SKM-1 (cell line): ENCODE measurements at regions not wholly inside any gene's neighbourhood (a gene's known extent, or its start where the extent isn't known, plus 50 kb on each side); places are given as distances from the start of the nearest gene placed in this dataset.

Experiments
- DNase-seq: peaks from one replicate; lab custom pipeline; 2025; ENCODE audit not compliant: unreplicated experiment; lab: John Stamatoyannopoulos, UW

DNA sequence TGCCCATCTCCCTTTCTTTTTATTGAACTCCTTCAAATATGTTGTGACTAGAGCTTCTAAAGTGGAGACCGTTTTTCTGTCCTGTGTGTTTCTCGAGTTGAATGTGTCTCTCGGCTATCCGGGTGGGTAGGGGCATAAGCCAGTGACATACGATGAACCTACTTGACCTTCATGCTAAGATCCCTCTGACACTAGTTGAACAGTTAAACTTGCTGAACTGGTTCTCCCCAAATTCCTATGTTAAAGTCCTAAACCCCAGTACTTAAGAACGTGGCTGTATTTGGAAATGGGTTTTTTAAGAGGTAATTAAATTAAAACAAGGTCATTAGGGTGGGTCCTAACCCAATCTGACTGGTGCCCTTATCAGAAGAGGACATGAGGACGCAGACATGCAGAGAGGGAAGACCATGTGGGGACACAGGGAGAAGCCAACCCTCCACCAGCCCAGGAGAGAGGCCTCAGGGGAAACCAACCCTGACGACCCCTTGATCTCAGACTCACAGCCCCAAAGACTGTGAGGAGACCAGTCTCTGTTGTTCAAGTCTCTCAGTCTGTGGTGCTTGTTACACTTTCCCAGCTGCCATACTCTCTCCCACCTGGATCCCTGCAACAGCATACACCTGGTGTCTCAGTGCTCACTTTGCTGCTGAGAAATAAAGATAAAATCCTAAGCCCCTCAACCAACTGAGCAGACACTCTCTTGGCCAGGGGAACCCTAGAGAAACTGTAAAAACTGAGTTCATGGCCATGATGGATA is 208.4 kb downstream of the MYLK4 start:
- DNase-seq = no peak

DNA sequence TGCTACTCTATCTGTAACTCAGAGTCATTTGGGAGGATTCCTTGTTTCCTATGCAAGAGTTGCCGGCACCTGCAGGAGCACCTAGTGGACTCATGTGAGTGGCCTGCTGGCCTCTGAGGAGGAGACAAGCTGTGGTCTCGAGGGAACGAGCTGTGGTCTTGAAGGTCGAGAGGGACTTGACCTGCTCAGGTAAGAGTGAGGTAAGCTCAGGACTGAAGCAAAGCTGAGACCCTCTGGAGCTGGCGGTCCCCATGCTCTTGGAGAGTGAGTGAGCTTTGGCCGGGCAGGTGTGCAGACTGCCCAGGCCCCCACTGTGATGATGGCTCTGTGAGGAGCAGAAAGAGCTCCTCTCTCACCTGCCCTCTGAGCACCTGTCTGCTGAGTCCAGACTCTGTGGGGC is 214.3 kb downstream of the MYLK4 start:
- DNase-seq = no peak

- DNase-seq = no peak
These were observed 215.2 kb downstream of the MYLK4 start for GRCh38 chr6:2535506-2535905.

DNA sequence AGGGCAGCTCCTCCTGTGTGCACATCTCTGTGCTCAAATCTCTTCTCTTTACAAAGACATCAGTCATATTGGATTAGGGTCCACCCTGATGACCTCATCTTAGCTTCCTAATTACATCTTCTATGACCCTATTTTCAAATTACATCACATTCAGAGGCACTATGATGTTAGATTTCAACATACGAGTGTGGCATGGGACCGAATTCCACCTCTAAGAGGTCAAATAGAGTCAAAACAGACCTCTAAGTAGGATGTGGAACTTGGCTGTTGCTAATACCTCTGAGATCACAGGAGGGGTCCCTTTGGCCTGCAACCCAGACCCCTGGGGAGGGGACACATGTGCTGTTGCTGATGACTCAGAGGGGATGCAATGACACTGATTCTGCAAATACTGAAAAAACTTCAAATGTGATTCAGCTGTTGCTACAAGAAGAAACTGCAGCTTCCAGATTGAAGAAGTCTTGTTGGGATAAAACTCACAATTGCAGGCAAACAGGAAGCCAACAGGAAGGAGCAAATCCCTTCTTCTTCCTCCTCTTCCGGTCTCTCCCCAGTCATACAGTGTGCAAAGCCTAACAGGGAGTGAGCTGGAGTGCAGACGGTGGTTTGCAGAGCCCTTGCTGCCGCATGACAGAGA is 216.2 kb downstream of the MYLK4 start:
- no peak for DNase-seq

DNA sequence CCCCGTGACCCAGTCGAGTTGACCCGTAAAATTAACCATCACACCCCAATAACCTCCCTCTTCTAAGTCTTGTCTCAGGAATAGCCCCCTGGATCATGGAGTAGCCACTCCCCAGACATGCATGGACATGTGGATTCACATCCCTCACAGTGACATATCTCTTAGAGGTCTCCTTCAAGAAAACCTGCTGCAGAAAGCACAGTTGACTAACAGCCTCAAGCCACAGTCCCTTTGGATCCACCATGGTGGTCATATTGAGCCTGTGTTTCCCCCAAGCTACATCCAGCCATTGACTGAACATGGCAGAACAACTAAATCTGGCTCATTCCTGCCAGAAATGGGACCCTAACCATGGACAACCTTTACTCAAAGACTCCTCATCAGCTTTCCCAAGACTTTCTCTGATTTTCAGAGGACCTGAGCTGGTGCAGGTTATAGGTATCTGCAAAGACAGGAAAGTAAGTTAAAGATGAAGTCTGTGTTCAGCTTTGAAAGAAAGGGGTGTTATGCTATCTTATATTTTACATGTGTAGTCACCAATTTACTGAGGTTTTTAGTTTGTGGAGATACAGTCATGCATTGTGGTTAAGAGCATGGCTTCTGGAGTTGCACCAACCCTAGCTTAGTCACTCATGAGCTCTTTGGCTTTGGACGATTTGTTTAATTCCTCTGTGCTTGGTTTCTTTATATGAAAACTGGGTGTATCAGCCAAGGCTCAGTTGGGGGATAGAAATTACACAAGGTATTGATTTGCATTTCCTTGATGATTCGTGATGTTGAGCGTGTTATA is 219.1 kb downstream of the MYLK4 start:
- DNase-seq = no peak

- no peak for DNase-seq
These were observed 221.5 kb downstream of the MYLK4 start for GRCh38 chr6:2529211-2529719.

DNA sequence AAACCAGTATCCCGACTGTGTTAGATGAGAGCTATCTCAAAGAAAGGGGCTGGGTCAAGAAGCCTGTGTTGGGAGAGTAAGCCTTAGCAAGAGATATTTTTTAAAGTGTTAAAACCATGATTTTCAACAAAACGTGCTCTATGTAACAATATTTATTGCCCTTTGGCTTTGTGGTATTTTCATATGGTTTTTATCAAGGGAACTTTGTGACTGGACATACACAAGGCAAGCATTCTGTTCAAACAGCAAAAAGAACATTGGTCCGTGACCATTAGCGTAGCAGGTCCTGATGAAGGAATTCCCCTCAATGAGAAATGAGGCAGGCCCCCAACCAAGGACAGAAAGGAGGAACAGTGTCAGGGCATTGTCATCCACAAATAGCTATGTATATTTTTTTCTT is 222.6 kb downstream of the MYLK4 start:
- no peak for DNase-seq

- no peak for DNase-seq
These were observed 224.0 kb downstream of the MYLK4 start for GRCh38 chr6:2526766-2527165.

DNA sequence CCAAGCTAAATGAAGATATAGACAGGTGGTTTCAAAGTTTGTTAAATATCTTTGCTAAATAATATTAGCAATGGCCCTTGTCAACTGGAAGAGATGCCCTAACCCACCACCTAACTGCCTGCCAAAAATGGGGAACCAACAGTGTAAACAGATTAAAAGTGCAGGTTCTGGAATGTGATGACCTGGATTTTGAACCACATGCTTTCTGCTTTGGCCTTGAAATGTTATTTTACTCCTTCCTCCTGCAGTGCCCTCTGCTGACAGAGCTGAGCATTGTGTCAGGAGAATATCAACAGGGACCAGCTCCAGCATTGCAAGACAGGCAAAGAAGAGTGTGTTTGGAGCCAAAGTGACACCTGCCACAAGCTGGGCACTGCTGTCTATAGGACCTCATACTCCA is 226.6 kb downstream of the MYLK4 start:
- DNase-seq = no peak

DNA sequence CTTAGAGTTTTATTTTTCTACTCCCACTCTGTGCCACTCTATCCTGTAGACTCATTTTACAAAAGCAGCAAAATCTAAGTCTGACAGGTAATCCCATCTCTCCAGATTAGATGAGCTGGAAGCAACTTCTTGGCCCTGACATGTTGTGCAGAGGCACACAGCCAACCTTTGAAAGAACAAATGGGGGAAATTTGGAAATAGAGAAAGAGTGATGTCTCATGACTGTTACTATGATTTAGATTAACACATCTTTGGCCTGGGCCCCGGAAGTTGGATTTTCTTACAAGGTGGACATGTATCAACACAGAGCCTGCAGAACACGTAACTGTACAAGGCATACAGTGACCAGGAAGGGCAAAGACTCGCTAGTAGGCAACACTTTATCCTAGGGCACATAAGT is 227.7 kb downstream of the MYLK4 start:
- DNase-seq = no peak

- DNase-seq = peak; percentile 54
These were observed 228.2 kb downstream of the MYLK4 start for GRCh38 chr6:2522521-2522920.

DNA sequence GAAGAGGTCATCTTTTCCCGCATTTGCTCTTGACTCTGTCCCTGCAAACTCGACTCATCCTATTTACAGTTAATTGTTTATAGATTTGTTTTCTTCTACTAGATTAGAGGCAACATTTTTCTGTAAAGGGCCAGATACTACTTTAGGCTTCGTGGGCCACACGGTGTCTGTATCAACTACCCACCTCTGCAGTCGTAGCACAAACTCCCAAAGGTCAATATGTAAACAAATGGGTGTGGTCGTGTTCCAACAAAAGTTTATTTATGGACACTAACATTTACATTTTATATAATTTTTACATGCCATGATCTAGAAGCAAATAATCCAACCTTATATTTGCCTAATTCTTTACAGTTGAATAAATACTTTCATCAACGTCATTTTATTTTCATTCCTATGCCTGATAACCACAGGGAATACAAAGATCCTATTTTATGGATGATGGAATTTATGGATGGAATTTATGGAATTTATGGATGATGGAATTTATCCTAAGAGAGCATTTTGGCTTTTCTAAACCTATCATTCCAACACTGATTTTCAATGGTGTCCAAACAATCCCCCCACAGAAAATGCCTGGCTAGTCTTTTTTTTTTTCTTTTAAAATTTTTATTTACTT is 232.8 kb downstream of the MYLK4 start:
- DNase-seq = no peak

DNA sequence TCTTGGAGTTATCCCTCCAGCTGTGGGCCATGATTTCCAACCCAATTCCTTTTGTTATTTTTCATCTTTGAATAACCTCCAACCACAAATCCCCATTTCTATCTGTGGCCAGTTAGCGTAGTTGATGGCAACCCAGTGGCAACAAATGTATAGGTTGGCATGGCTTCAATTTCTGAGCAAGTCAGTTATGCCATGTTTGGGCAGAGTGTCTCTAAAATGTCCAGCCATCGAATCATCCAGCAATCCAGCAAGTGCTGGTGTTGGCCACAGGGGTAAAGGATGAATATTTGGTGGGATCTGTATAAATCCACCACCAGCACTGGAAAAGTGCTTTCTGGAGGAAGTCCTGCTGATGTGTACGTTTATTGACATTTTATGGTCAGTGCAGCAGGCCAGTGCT is 233.3 kb downstream of the MYLK4 start:
- no peak for DNase-seq

GRCh38 chr6:2516059-2516458 is 234.7 kb downstream of the MYLK4 start:
- DNase-seq = no peak

GRCh38 chr6:2514965-2515543 is 235.7 kb downstream of the MYLK4 start:
- DNase-seq = no peak

DNA sequence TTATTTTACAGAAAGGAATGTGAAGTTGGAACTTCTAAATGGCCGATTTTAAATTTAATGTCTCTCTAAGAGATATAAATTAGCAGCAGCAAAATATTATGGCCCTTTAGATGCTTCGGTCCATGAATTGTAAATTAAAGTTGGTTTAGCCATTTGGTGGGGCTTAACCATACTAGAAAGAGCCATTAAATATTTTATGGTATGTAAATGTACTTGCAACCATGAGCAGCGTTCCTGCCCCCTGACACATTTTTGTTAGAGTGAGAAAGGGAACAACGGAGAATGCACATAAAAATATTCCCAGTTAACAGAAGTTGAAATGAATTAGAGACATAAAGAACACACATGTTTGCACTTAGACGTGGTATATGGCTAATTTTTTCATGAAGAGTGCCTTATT is 237.9 kb downstream of the MYLK4 start:
- DNase-seq = no peak

DNA sequence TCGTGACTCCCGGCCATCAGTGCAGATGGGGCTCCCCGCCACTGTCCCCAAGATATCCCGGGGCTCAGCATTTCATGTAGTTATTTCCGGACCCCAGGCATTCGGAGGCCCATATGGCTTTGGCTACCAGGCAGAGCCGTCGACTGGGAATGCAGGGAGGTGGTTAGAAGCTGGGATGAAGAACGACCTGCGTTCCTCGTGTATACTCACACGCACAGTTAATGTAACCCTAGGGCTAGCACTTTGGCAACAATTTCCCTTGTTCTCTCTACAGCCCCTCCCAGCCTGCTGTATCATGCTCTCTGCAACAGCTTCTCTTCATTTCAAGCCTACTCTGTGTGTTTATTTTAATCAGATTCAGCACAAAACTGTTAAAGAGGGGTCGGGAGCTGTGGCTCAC is 240.4 kb downstream of the MYLK4 start:
- DNase-seq = no peak

DNA sequence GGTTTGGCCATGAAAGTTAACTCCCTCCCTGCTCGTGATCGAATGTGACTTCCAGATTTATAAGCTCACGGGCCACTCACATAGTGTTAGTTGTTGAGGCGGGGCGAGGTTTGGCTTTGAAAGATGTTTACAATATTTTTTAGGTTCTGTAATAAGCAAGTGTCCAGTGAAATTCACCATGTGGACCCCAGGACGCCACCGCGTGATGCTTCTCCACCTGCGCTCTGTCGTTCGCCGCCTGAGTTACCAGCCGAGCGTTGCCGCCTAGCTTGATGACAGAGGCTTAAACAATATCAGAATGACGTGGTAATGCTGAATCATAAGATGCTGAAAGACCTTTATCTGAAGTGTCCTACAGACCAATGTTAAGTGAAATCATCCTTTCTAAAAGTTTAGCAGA is 241.0 kb downstream of the MYLK4 start:
- DNase-seq = no peak

DNA sequence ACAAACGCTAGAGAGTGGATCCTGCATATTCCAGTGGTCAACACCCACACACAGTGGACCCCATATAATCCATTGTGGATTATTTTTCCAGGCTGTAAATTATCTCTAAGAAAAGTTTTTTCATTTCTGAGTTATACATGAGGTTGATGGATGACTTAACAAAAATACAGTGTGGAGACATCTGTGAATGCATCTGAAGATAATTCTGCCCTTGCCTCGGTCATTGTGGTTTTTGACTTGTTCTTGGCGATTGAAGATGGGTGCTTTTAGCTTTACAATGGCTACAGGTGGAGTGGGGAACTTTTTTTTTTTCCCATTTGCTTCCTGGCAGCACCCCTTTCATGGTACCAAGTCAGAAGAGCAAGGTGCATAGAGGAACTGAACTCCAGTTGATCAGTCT is 242.7 kb downstream of the MYLK4 start:
- no peak for DNase-seq

DNA sequence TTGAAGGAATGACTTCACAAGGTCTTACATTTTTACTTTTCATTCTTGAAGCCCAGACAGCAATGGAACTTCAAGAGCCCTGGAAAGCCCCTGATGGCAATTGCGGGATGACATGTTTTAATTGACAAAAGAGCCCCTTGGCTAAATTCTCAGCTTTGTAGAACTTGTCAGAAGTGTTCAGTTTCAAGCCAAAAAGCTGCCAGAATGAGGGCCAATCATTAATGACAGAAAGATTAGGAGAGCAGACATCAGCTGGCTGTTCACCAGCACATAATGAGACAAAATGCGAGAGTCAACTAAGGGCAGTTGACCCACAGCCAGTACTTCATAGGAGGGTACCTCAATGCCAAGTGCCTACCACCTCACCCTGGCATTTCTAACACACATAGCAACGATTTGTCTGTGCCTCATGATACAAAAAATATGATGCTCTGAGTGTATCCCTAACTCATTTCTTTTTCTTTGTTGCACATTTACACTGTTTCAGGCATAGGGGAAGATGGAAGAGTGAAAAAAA is 243.1 kb downstream of the MYLK4 start:
- no peak for DNase-seq

- no peak for DNase-seq
These were observed 243.7 kb downstream of the MYLK4 start for GRCh38 chr6:2507016-2507415.
